22Rv1 (cell line): ENCODE measurements at regions not wholly inside any gene's neighbourhood (a gene's known extent, or its start where the extent isn't known, plus 50 kb on each side); places are given as distances from the start of the nearest gene placed in this dataset.

Experiments used
- ZFX ChIP-seq: fragments of 450-650 bp; IDR thresholded peaks from 2 replicates; pipeline ENCODE4 v1.6.1; 2017; ENCODE audit warnings: antibody characterized with exemption, borderline replicate concordance
- TF ChIP-seq, protein P1 (sequence below): fragments of 450-650 bp; IDR thresholded peaks from 2 replicates; pipeline ENCODE4 v1.5.1; 2017; ENCODE audit warnings: mild to moderate bottlenecking

DNA sequence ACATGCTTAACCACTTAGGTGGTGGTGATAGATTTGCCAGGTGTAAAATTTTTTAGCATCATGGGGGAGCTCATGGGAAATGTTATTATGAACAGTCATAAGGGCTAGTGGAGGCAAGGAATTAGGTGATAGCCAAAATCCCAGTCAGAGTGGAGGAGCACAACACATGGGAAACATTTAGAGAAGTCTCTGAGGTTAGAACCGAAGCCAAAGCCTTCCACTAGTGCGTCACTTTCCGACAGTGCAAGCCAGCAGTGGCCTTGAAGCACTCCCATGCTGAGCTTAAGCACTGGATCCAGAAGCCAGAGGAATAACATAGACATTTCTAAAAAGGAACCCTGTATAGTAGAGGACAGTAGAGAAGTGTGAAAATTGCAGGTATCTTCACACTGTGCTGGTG lies 101.5 kb upstream of the SNX2 start:
- TF ChIP-seq, protein P1, sequence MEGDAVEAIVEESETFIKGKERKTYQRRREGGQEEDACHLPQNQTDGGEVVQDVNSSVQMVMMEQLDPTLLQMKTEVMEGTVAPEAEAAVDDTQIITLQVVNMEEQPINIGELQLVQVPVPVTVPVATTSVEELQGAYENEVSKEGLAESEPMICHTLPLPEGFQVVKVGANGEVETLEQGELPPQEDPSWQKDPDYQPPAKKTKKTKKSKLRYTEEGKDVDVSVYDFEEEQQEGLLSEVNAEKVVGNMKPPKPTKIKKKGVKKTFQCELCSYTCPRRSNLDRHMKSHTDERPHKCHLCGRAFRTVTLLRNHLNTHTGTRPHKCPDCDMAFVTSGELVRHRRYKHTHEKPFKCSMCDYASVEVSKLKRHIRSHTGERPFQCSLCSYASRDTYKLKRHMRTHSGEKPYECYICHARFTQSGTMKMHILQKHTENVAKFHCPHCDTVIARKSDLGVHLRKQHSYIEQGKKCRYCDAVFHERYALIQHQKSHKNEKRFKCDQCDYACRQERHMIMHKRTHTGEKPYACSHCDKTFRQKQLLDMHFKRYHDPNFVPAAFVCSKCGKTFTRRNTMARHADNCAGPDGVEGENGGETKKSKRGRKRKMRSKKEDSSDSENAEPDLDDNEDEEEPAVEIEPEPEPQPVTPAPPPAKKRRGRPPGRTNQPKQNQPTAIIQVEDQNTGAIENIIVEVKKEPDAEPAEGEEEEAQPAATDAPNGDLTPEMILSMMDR, result no peak
- no peak for TF ChIP-seq ZFX
